ACC112 (cell line): ENCODE measurements at regions not wholly inside any gene's neighbourhood (a gene's known extent, or its start where the extent isn't known, plus 50 kb on each side); places are given as distances from the start of the nearest gene placed in this dataset.
"Not testable (repeated sequence)": the region's sequence is repeated elsewhere in the genome, so short reads cannot be mapped to it uniquely, and the experiment has no call there.

Source experiments
- H2AFZ ChIP-seq: fragments of 200-600 bp; sonication (generic); one replicate; pipeline ENCODE4 v1.6.0; 2017; ENCODE audit warnings: antibody characterized with exemption, low read length; ENCODE audit not compliant: unreplicated experiment
- H3K27ac ChIP-seq: fragments of 200-600 bp; sonication (generic); 2 replicates; pipeline ENCODE4 v1.5.1; 2014; ENCODE audit warnings: low read depth, mild to moderate bottlenecking, antibody characterized with exemption, low read length, moderate library complexity
- H3K27me3 ChIP-seq: fragments of 200-600 bp; sonication (generic); 2 replicates; pipeline ENCODE4 v1.6.1; 2014; ENCODE audit warnings: mild to moderate bottlenecking, antibody characterized with exemption, low read length, moderate library complexity, mixed read lengths; ENCODE audit not compliant: insufficient read depth
- H3K36me3 ChIP-seq: fragments of 200-600 bp; sonication (generic); 2 replicates; pipeline ENCODE4 v1.6.1; 2016; ENCODE audit warnings: mild to moderate bottlenecking, antibody characterized with exemption, low read length, moderate library complexity, mixed read lengths; ENCODE audit not compliant: insufficient read depth
- H3K4me1 ChIP-seq: fragments of 200-600 bp; sonication (generic); one replicate; pipeline ENCODE4 v1.6.1; 2016; ENCODE audit warnings: low read length, mixed read lengths; ENCODE audit not compliant: insufficient read depth, unreplicated experiment, control insufficient read depth
- H3K4me3 ChIP-seq: fragments of 200-600 bp; sonication (generic); 2 replicates; pipeline ENCODE4 v1.5.1; 2014; ENCODE audit warnings: mild to moderate bottlenecking, low read depth, low read length
- H3K79me2 ChIP-seq: fragments of 200-600 bp; sonication (generic); one replicate; pipeline ENCODE4 v1.6.0; 2016; ENCODE audit warnings: low read length; ENCODE audit not compliant: control insufficient read depth, unreplicated experiment, insufficient read depth

DNA sequence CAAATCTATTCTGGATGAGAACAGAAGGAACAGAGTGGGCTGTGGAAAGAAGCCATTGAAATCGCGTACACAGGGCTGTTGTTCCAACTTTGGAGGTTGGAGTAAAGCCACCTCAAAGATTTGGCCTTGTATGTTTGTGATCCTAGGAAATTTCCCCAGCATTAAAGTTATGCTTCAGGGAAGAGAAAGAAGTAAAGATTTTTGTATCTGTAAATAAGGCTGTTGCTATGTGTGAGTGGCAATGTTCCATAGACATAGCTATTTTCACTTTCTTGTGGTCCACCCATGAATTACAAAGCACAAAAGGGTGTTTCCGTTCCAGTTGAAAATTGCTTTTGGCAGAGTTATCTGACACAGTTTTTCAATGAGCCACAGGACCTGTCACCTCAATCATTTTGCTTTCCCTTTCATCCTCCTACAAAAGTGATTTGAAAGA is 321.3 kb downstream of the TFAP2B start:
- H3K36me3 ChIP-seq = no peaks in the 10 kb centered on the region
- no peak overlapping the region for H3K4me3 ChIP-seq
- H3K27me3 ChIP-seq = no peaks in the 10 kb centered on the region
- no peak overlapping the region for H3K27ac ChIP-seq
- no peaks in the 10 kb centered on the region for H3K4me1 ChIP-seq
- no peak overlapping the region for H2AFZ ChIP-seq
- H3K79me2 ChIP-seq = no peaks in the 10 kb centered on the region

DNA sequence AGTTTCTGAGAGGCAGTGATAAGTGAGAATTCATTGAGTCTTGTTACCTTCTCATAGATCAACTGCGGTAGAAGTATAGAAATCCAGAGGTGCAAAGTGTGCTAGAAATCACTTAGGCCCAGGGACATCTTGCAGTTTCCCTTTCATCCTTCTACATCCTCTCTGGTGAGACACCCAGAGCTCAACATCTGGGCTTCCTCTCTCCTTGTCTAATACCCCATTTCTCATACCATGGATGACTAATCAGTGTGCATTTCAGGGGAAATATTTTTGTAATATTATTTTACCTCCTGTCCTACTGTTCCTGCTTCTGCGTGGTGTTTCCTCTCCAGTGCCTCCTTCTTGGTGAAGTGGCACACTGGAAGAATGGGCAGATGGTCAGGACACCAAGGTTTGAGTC is 322.4 kb downstream of the TFAP2B start:
- no peak overlapping the region for H2AFZ ChIP-seq

GRCh38 chr6:51147756-51148155 is 329.1 kb downstream of the TFAP2B start:
- no peaks in the 10 kb centered on the region for H3K79me2 ChIP-seq
- no peaks in the 10 kb centered on the region for H3K27me3 ChIP-seq
- H2AFZ ChIP-seq = no peak overlapping the region
- no peaks in the 10 kb centered on the region for H3K36me3 ChIP-seq
- no peaks in the 10 kb centered on the region for H3K4me1 ChIP-seq
- no peak overlapping the region for H3K4me3 ChIP-seq
- no peak overlapping the region for H3K27ac ChIP-seq

More for the DNA sequence above, 322.4 kb downstream of the TFAP2B start:
- Histone ChIP-seq H3K79me2 (no peaks in the 10 kb centered on the region), H3K27ac (no peak overlapping the region), H3K4me3 (no peak overlapping the region), H3K36me3 (no peaks in the 10 kb centered on the region), H3K27me3 (no peaks in the 10 kb centered on the region), H3K4me1 (no peaks in the 10 kb centered on the region)

GRCh38 chr6:51152594-51152993 is 333.9 kb downstream of the TFAP2B start:
- Histone ChIP-seq H3K36me3 (no peaks in the 10 kb centered on the region), H3K27ac (no peak overlapping the region), H3K4me1 (no peaks in the 10 kb centered on the region), H3K27me3 (no peaks in the 10 kb centered on the region), H3K4me3 (no peak overlapping the region), H3K79me2 (no peaks in the 10 kb centered on the region), H2AFZ (no peak overlapping the region)

- Histone ChIP-seq H2AFZ (no peak overlapping the region), H3K4me1 (no peaks in the 10 kb centered on the region)
These were observed 334.4 kb downstream of the TFAP2B start for GRCh38 chr6:51153109-51153508.

GRCh38 chr6:51154925-51155324 is 336.3 kb downstream of the TFAP2B start:
- H2AFZ ChIP-seq, H3K4me1 ChIP-seq, H3K79me2 ChIP-seq, H3K27me3 ChIP-seq, H3K27ac ChIP-seq, H3K36me3 ChIP-seq, H3K4me3 ChIP-seq: not testable (repeated sequence)

More at GRCh38 chr6:51153109-51153508, 334.4 kb downstream of the TFAP2B start:
- H3K36me3 ChIP-seq = no peaks in the 10 kb centered on the region
- no peaks in the 10 kb centered on the region for H3K79me2 ChIP-seq
- no peak overlapping the region for H3K27ac ChIP-seq
- H3K4me3 ChIP-seq = no peak overlapping the region
- no peaks in the 10 kb centered on the region for H3K27me3 ChIP-seq

GRCh38 chr6:51159260-51159659 is 340.6 kb downstream of the TFAP2B start:
- H3K4me1 ChIP-seq, H3K27me3 ChIP-seq, H3K4me3 ChIP-seq, H2AFZ ChIP-seq, H3K27ac ChIP-seq, H3K79me2 ChIP-seq, H3K36me3 ChIP-seq: not testable (repeated sequence)

- H3K79me2 ChIP-seq = no peaks in the 10 kb centered on the region
- no peaks in the 10 kb centered on the region for H3K27me3 ChIP-seq
- H3K4me1 ChIP-seq = no peaks in the 10 kb centered on the region
- H3K4me3 ChIP-seq = no peak overlapping the region
- no peak overlapping the region for H3K27ac ChIP-seq
- no peaks in the 10 kb centered on the region for H3K36me3 ChIP-seq
- no peak overlapping the region for H2AFZ ChIP-seq
These were observed 343.1 kb downstream of the TFAP2B start for GRCh38 chr6:51161752-51162151.

GRCh38 chr6:51163843-51164529 is 345.3 kb downstream of the TFAP2B start:
- Histone ChIP-seq H3K27me3 (no peaks in the 10 kb centered on the region), H2AFZ (no peak overlapping the region), H3K36me3 (no peaks in the 10 kb centered on the region), H3K27ac (no peak overlapping the region), H3K4me3 (no peak overlapping the region), H3K79me2 (no peaks in the 10 kb centered on the region), H3K4me1 (no peaks in the 10 kb centered on the region)

GRCh38 chr6:51166914-51167313 is 348.2 kb downstream of the TFAP2B start:
- H3K27ac ChIP-seq = no peak overlapping the region
- no peak overlapping the region for H2AFZ ChIP-seq
- H3K4me1 ChIP-seq = no peaks in the 10 kb centered on the region
- no peaks in the 10 kb centered on the region for H3K79me2 ChIP-seq
- H3K36me3 ChIP-seq = no peaks in the 10 kb centered on the region
- H3K27me3 ChIP-seq = no peaks in the 10 kb centered on the region
- no peak overlapping the region for H3K4me3 ChIP-seq

DNA sequence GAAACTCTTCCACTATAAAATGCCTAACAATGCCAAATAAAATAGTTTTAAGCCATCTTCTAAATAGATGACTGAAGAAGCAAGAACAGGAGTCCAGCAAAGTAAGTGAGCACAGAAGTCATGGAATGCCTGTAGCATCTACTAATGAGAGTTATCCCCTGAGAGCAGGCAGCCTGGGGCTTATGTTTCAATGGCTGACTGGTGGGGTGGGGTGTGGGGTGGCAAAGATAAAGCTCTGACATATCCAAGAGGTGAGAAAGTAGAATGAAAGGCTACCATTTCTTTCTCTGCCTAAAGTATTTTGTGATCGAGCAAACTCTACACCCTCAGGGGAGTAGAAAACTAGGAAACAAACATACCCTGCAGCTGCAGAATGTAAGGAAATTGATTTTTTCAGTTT is 348.8 kb downstream of the TFAP2B start:
- no peak overlapping the region for H3K27ac ChIP-seq

More for the DNA sequence above, 348.8 kb downstream of the TFAP2B start:
- Histone ChIP-seq H3K79me2 (no peaks in the 10 kb centered on the region), H3K4me1 (no peaks in the 10 kb centered on the region), H3K36me3 (no peaks in the 10 kb centered on the region), H2AFZ (no peak overlapping the region), H3K27me3 (no peaks in the 10 kb centered on the region), H3K4me3 (no peak overlapping the region)
